PC-3 (cell line): ENCODE measurements at regions not wholly inside any gene's neighbourhood (a gene's known extent, or its start where the extent isn't known, plus 50 kb on each side); places are given as distances from the start of the nearest gene placed in this dataset.

Experiments
- ATAC-seq: fragments of 200-7000 bp; cut with Tn5 transposase; 2 replicates; pipeline ENCODE4 v1.9.1; 2020; ENCODE audit warnings: mild to moderate bottlenecking, moderate library complexity
- BruUV-seq: library from RNA; stranded (reverse); fragments of 400-500 nt; replicated peaks from 2 replicates; lab custom pipeline; 2021; lab: Mats Ljungman, UMichigan
- CTCF ChIA-PET: fragments of 300-600 bp; sonication (Branson Sonifier 250); formaldehyde crosslinking; loops from one replicate; lab custom pipeline; 2022; ENCODE audit warnings: antibody characterized with exemption; lab: Charles Lee
- POLR2A ChIA-PET: fragments of 300-600 bp; sonication (Branson Sonifier 250); formaldehyde crosslinking; loops from one replicate; lab custom pipeline; 2022; ENCODE audit warnings: antibody characterized with exemption; ENCODE audit not compliant: unreplicated experiment; lab: Charles Lee
- DNase-seq: peaks from one replicate; pipeline ENCODE4 v3.0.0-alpha.2; 2015
- H2AFZ ChIP-seq: fragments of 300-600 bp; sonication (generic); 2 replicates; pipeline ENCODE4 v1.6.0; 2016; ENCODE audit warnings: antibody characterized with exemption, low read length
- H3F3A ChIP-seq: fragments of 300-600 bp; sonication (generic); one replicate; pipeline ENCODE4 v1.6.0; 2017; ENCODE audit warnings: antibody characterized with exemption, low read length, control low read depth, mild to moderate bottlenecking; ENCODE audit not compliant: unreplicated experiment
- H3K27ac ChIP-seq: fragments of 300-600 bp; sonication (generic); 2 replicates; pipeline ENCODE4 v1.5.1; 2016; ENCODE audit warnings: mild to moderate bottlenecking, low read length
- H3K27me3 ChIP-seq: fragments of 300-600 bp; sonication (generic); 2 replicates; pipeline ENCODE4 v1.6.1; 2016; ENCODE audit warnings: low read length, mixed read lengths
- H3K36me3 ChIP-seq: fragments of 300-600 bp; sonication (generic); 2 replicates; pipeline ENCODE4 v1.6.1; 2016; ENCODE audit warnings: low read depth, mixed run types, low read length, mixed read lengths
- H3K4me1 ChIP-seq: fragments of 300-600 bp; sonication (generic); 2 replicates; pipeline ENCODE4 v1.5.1; 2016; ENCODE audit warnings: low read length; ENCODE audit not compliant: insufficient read depth
- H3K4me2 ChIP-seq: fragments of 300-600 bp; sonication (generic); 2 replicates; pipeline ENCODE4 v1.6.0; 2016; ENCODE audit warnings: low read length
- H3K4me3 ChIP-seq: fragments of 300-600 bp; sonication (generic); 2 replicates; pipeline ENCODE4 v1.5.1; 2016; ENCODE audit warnings: mild to moderate bottlenecking, low read length, mixed read lengths
- H3K79me2 ChIP-seq: fragments of 300-600 bp; sonication (generic); 2 replicates; pipeline ENCODE4 v1.6.1; 2017; ENCODE audit warnings: low read length, mixed read lengths
- H3K9ac ChIP-seq: fragments of 300-600 bp; sonication (generic); 2 replicates; pipeline ENCODE4 v1.6.0; 2016; ENCODE audit warnings: mild to moderate bottlenecking, low read length
- H3K9me2 ChIP-seq: fragments of 300-600 bp; sonication (generic); replicated peaks from 2 replicates; pipeline ENCODE4 v1.6.1; 2016; ENCODE audit warnings: mixed run types, low read length, mixed read lengths
- H3K9me3 ChIP-seq: fragments of 300-600 bp; sonication (generic); 2 replicates; pipeline ENCODE4 v1.6.1; 2016; ENCODE audit warnings: low read length, mixed read lengths
- H4K20me1 ChIP-seq: fragments of 300-600 bp; sonication (generic); 2 replicates; pipeline ENCODE4 v1.6.1; 2016; ENCODE audit warnings: low read length, mixed read lengths
- CTCF ChIP-seq: fragments of 300-600 bp; sonication (generic); conservative IDR thresholded peaks from 2 replicates; pipeline ENCODE4 v1.5.1; 2017; ENCODE audit warnings: antibody characterized with exemption, low read depth, mild to moderate bottlenecking, low read length
- EZH2 ChIP-seq: fragments of 300-600 bp; sonication (generic); IDR thresholded peaks from one replicate; pipeline ENCODE4 v1.6.1; 2017; ENCODE audit warnings: antibody characterized with exemption, mild to moderate bottlenecking, low read length; ENCODE audit not compliant: unreplicated experiment
- EZH2phosphoT487 ChIP-seq: fragments of 300-600 bp; sonication (generic); IDR thresholded peaks from 2 replicates; pipeline ENCODE4 v1.6.1; 2018; ENCODE audit warnings: mild to moderate bottlenecking, antibody characterized with exemption, low read length, borderline replicate concordance
- intact Hi-C: fragments of 100-400 bp; cut with micrococcal nuclease; formaldehyde crosslinking; loops from 2 replicates; pipeline ENCODE4 v1.9.0; 2023

GRCh38 chr18:75762758-75763157, 335.3 kb upstream of the SMIM21 start:
- H4K20me1 ChIP-seq = no peaks in the 10 kb centered on the region
- no peaks in the 10 kb centered on the region for H3F3A ChIP-seq
- no peak overlapping the region for H3K9ac ChIP-seq
- H3K4me3 ChIP-seq = no peak overlapping the region
- POLR2A ChIA-PET = no interaction called here
- no peaks in the 10 kb centered on the region for H3K4me1 ChIP-seq
- no peaks in the 10 kb centered on the region for H3K36me3 ChIP-seq
- BruUV-seq = no TSS peak
- H3K9me2 ChIP-seq = no peaks in the 10 kb centered on the region
- intact Hi-C loops = no loop called here
- no peaks in the 10 kb centered on the region for H3K79me2 ChIP-seq
- ATAC-seq (no peak), DNase-seq (no peak)
- no peak overlapping the region for H3K4me2 ChIP-seq
- H3K27me3 ChIP-seq = peaks cover 25% of the 10 kb centered on the region
- no peaks in the 10 kb centered on the region for H3K9me3 ChIP-seq
- TF ChIP-seq EZH2 (no peak), EZH2phosphoT487 (no peak), CTCF (no peak)
- CTCF ChIA-PET = no interaction called here
- H3K27ac ChIP-seq = no peak overlapping the region
- no peak overlapping the region for H2AFZ ChIP-seq

- BruUV-seq = no TSS peak
- no peak overlapping the region for H3K9ac ChIP-seq
- intact Hi-C loops = no loop called here
- no peak for TF ChIP-seq EZH2
- no peak for TF ChIP-seq CTCF
- TF ChIP-seq EZH2phosphoT487 = no peak
- no peak for DNase-seq
- ChIA-PET POLR2A (no interaction called here), CTCF (no interaction called here)
- H3K9me2 ChIP-seq = no peaks in the 10 kb centered on the region
- no peak overlapping the region for H3K27ac ChIP-seq
- H4K20me1 ChIP-seq = no peaks in the 10 kb centered on the region
- H3F3A ChIP-seq = no peaks in the 10 kb centered on the region
- H3K36me3 ChIP-seq = no peaks in the 10 kb centered on the region
- H2AFZ ChIP-seq = no peak overlapping the region
- no peaks in the 10 kb centered on the region for H3K79me2 ChIP-seq
- H3K4me3 ChIP-seq = no peak overlapping the region
- ATAC-seq = no peak
- no peak overlapping the region for H3K4me2 ChIP-seq
- H3K9me3 ChIP-seq = no peaks in the 10 kb centered on the region
- H3K27me3 ChIP-seq = peaks cover 15% of the 10 kb centered on the region
- no peaks in the 10 kb centered on the region for H3K4me1 ChIP-seq
These were observed 332.7 kb upstream of the SMIM21 start for GRCh38 chr18:75760208-75760607.

GRCh38 chr18:75757951-75758350, 330.4 kb upstream of the SMIM21 start:
- Histone ChIP-seq H3K36me3 (no peaks in the 10 kb centered on the region), H3K9me2 (no peaks in the 10 kb centered on the region), H3K4me1 (no peaks in the 10 kb centered on the region), H3K79me2 (no peaks in the 10 kb centered on the region), H3F3A (no peaks in the 10 kb centered on the region), H3K27ac (no peak overlapping the region), H3K4me2 (no peak overlapping the region), H3K27me3 (peaks cover 13% of the 10 kb centered on the region), H3K4me3 (no peak overlapping the region), H4K20me1 (no peaks in the 10 kb centered on the region), H2AFZ (no peak overlapping the region), H3K9me3 (no peaks in the 10 kb centered on the region), H3K9ac (no peak overlapping the region)
- BruUV-seq = no TSS peak
- POLR2A ChIA-PET = no interaction called here
- ATAC-seq = no peak
- intact Hi-C loops = no loop called here
- TF ChIP-seq EZH2 (no peak), CTCF (no peak), EZH2phosphoT487 (no peak)
- CTCF ChIA-PET = no interaction called here
- DNase-seq = no peak
